Activated CD8-positive, alpha-beta memory T cell treated with anti-CD3 and anti-CD28 coated beads, Interleukin-2, amount 50 U/mL, for 1 hour (primary cell): ENCODE measurements at regions not wholly inside any gene's neighbourhood (a gene's known extent, or its start where the extent isn't known, plus 50 kb on each side); places are given as distances from the start of the nearest gene placed in this dataset.
"Not testable (repeated sequence)": the region's sequence is repeated elsewhere in the genome, so short reads cannot be mapped to it uniquely, and the experiment has no call there.

Source experiments
- DNase-seq: peaks from one replicate; pipeline ENCODE4 v3.0.0-alpha.2; 2020; ENCODE audit errors: extremely low read depth

DNA sequence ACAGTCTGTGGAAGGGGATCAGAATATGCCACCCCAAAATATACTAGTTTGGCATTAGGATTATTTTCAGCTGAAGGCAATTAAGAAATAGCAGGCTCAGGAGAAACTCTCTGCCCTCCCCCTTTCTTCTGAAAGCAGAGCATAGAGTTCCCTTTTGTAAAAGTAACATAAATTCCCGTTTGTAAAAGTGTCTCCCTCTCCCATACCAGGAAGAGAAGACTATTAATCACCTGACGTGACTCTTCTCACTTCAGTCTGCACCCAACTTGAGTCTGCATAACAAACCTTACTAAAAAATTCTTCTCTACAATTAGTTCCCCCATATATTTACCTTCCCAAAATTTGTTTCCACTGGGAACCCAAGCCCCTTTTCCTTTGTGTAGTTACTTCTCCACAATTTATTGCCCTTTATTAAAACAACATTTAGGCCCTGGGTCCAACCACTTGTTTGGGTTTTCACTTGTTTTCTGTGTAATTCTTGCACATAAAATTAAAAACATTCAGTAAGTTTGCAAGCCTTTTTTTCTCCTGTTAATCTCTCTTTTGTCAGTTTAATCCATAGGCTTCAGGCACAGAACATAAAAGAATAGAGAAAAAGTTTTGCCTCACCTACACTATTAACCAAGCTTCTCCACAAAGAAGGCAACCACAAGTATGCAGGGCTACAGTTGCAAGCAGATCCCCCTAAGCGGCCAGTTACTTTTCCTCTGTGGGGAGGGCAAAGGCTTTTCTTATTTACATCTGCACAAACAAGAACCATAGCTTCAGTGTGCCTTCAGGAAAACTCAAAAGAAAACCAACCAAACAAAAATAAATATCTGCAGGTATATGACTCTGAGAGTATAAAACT lies 73.8 kb upstream of the EPCAM start:
- DNase-seq: no peak

DNA sequence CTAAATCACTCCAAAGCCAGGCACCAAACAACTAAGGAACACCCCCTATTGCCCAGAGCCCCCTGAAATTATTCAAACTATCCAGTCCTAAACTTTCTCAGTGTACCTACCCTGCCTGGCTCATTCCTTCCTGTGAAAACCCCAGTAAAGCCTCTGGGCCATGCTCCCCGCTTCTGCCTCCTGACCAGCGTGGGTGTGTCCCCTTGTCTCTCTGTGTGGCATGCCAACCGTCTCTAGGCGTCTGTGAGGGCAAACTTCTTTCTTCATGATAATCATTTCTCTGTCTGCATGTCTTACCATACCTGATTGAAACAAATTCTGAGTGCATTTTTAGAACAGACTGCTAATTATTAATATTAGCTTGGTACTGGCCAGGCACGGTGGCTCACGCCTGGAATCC lies 75.1 kb upstream of the EPCAM start:
- no peak for DNase-seq

DNA sequence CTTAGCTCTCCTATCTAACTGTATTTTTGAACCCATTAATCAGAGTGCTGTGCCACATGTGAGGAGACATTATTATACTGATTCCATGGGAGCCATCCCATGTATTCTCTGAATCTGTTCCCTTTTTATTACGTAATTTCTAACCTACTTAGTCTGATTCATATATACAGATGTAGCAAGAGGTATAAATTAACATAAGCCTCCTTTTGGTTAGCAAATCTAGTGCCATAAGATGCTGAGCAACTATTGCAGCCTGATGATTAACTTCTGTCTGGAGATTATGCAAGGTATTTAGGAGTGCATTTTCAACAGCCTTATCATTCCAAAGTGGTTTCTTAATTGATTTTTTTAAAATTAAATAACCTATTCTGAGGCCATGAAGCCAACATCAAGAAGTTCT lies 80.2 kb upstream of the EPCAM start:
- DNase-seq: no peak

DNA sequence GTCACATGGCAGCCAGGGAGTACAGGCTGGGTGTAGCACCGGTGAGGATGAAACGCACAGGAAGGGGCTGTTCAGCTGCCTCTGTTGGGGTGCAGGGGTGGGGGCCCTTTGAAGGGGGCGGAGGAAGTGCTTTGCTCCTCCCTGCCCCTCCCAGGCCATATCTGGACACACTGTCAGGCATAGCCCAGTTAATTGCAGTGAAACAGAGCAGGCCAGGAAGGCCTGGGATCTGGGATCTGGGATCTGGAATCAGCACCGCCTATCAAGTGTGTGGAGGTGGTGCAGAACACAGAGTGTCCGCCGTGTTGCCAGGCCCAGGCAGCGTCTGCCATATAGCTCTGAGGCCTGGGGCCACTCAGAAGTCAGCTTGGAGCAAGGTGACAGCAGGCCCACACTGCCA lies 85.5 kb upstream of the EPCAM start:
- no peak for DNase-seq

DNA sequence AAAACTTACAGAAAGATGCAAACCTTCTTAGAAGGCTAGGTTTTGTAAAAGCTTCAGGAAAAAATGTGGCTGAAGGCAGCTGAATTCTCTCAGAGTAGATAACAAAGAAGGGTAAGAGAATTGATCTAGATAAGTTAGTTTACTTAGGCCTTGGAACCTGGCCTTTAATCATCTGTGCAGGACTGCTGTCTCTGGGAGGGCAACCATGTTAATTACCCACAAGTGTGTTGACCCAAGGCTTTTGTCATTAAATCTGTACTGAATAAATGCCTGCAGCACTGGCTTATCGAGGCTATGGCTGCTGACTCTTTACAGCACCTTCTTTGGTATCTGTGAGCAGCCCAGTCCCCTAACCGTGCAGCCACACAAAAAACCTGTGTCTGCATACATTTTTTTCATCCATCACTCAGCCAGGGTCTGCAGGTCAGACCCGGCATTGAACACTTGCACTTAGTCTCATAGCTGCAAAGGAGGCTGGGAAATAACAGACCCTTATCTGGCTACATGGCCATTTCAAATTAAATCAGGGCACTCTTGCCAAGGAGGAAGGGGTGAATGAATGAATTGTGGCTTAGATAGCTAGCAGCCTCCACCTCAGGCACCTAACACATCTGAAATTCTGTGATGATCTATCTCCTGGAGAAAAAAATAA lies 86.4 kb upstream of the EPCAM start:
- DNase-seq: no peak

DNA sequence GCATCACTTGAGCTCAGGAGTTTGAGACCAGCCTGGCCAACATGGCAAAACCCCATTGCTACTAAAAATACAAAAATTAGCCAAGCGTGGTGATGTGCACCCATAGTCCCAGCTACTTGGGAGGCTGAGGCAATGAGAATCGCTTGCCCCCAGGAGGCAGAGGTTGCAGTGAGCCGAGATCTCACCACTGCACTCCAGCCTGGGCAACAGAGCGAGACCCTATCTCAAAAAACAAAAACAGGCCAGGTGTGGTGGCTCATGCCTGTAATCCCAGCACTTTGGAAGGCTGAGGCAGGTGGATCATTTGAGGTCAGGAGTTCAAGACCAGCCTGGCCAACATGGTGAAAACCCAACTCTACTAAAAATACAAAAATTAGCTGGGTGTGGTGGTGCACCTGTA lies 89.6 kb upstream of the EPCAM start:
- DNase-seq: not testable (repeated sequence)

DNA sequence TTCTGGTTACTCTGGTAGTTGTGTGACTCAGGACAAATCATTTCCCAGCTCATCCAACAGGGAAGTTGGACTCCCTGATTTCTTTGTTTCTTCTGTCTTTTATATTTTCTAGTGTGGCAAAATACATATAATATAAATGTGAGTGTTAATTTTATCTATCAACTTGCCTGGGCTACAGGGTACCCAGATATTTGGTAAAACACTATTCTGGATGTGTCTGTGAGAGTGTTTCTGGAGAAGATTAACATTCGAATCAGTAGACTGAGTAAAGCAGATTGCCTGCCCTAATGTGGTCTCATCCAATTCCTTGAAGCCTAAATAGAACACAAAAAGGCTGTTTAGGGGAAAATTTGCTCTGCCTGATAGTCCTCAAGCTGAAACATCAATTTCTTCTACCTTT lies 91.1 kb upstream of the EPCAM start:
- no peak for DNase-seq

DNA sequence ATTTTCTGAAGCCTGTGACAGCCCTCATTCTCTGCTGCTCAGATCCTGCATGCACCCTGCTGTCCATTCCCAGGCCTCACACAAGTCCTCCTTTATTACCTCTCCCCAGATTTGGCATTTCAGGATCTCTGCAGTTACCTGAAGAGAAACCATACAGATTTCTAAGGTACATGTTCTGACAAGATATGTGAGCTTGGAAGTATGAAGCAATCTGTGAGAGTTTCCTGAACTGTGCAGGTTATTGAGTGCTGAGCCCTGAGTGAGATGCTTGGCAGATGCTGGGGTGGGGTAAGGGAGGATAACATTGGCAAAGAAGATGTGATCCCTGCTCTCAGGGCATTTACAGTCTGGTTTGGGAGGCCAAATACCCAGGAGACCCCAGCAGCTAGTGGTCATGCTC lies 91.9 kb upstream of the EPCAM start:
- DNase-seq: no peak

DNA sequence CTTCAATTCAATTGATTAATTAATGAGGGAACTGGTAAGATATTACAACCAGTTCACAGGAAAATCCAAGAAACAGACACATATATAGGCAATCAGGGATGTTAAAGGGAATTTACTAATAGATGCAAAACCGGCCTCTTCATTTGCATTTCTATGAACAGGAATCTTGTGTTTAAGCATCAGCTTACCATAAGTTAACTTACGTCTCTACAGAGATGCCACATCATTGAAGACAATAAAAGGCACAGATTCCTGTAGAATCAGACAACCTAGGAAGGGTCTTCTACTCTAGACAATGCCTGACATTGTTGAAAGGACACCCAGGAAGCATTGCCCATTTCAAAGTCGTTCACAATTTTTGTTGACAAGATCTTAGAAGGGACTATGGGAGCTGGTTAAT lies 93.0 kb upstream of the EPCAM start:
- DNase-seq: no peak

DNA sequence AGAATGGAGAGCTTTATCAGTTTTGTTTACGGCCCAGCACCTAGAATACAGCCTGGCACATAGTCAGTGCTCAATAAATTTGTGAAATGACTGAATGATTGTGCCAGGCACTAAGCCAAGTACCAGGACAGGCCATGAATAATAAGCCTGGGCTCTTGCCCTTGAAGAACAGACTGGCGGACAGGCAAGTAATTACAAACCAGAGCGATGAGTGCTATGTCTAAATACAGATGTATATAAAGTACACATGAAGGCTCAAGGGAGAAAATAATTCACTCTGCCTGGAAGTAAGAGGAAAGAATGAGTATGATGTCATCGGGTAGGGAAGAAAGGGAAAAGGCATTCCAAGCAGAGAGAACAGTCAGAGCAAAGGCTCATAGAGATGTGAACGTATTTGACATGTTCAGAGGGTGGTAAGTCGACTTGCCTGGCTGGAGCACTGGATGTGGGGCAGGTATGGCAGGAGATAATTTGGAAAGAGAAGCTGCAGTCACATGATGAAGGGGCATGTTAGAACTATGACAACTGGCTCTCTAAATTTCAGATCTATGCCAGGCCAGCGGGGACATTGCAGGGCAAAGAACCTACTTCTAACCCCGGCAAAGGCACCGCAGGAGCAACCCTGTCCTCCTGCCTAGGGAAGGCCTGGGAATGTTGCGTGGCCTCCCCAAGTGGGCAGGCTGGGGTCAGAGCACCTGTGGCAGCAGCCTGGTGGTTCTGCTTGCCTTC lies 94.9 kb upstream of the EPCAM start:
- no peak for DNase-seq

DNA sequence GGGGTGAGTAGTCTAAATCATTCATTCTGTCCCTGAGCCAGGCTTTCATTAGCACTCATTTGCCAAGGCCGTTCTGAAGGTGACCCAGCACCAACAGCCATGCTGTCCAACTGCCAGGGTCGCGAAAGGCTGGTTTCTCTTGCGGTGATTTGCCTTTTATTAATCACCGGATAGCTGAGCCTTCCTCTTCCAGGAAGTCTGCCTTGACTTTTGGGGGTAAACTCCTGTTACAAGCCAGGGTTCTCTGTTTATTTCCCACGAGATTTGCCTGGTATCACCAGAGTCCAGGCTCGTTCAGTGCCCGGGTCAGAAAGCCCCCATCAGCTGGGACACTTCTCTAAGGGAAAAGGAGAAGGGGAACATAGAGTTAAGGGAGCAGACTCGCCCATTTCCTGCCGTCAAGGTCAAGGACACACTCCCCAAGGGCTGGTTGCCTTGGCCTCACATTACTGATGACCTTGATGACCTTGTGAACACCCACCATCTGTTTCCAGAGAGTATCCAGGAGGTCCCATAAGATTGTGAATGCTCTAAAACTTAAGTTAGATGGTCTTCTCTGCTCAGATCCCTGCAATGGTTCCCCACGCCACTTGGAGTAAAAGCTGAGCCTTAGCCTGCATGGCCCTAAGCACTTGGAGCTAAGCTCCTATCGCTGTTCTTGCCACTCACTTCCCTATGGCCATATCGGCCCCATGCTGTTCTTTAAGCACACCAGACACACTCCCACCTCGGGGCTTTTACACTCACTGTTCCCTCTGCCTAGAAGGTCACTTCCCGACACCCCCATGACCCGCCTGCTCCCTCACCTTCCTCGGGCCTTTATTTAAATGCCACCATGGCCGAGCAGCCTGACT lies 96.0 kb upstream of the EPCAM start:
- DNase-seq: no peak

DNA sequence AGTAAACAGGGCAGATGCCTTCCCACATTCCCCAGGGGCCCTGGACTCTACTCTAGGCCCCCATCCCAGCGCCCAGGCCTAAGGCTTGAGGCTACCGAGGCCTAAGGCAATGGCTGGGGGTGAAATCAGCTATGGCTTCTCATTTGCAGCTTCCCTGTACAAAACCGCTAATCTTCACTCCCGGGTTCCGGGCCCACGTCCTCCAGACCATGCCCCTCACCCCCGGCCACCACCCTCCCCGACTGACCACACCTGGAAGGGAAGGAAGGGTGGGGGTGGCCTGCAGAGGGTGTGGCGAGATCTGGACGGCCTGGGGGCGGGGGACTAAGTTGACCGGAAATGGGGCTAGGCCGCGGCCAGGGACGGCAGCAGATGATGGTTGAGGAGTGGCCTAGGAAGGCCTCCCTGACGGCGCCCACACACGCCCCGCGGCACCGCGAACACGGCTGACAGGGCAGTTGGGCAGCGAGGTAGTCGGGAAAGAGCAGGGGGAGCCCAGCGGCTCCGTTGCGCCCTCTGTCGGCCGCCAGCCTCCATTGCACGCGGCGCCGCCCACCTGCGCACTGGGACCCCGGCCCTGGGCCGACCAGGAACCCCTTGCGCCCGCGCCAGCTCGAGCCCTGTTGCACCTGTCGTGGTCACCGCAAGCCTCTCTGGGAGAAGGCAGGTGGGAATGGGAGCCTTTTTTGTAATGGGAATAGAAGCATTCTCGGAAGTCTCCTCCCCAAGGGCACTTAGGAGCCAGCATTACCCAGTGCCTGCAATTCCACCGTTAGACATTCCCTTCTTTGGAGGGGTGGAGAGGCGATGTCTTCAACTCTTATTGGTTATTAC lies 95.9 kb upstream of the CALM2 start:
- peak; percentile 14 for DNase-seq

DNA sequence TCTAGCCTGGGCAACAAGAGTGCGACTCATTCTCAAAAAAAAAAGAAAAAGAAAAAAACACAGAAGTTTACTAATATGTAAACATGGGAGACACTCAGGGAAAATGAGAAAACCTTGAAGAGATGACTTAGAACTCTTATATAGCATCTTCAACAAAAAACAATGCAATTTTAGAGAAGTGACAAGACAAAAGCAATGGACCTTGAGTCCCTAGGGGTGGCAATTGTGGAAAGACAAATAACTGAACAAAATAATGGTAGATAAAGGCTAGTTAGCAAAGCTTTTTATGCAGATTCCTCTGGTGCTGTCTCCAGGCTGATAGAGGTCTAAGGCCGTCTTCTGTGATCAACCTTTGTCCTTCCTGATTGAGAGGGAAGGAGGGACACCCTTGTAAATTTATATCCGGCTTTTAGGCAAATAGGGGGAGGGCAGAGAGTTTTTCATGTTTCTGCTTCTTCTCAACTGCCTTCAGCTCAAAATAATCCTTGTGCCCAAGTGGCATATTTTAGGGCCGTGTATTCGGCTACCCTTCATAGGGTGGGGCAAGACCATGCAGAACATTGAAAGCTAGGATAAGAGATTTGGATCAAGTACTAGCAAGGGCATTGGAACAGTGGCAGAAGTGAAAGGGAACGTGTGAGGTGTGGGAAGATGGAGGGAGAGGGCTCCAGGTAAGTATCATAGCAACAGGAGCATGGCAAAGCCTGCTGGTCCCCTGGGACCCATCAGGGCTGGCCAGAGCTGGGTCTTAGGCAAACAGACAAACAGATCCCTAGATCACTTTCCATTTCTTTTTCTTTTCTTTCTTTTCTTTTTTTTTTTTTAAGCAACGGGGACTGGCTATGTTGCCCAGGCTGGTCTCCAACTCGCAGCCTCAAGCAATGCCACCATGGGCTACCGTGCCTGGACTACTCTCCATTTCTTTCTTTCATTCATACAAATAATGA lies 95.0 kb upstream of the CALM2 start:
- no peak for DNase-seq

DNA sequence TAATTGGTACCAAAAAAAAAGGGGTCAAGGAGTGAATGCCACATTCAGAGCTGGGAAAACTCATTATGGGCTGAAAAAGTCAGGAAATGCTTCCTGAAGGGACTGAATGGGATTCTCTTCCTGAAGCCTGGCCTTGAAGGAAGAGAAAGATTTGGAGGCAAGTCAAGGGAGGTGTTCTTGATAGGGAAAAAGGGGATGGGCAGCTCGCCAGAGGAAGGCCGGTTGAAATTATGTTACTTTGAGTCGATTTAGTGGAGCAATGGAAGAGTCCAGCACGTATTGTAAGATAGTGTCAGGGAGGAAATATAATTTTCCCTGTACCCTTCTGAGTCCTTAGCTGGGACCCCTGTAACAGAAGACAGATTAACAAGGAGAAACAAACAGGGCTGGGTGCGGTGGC lies 94.1 kb upstream of the CALM2 start:
- DNase-seq: no peak

DNA sequence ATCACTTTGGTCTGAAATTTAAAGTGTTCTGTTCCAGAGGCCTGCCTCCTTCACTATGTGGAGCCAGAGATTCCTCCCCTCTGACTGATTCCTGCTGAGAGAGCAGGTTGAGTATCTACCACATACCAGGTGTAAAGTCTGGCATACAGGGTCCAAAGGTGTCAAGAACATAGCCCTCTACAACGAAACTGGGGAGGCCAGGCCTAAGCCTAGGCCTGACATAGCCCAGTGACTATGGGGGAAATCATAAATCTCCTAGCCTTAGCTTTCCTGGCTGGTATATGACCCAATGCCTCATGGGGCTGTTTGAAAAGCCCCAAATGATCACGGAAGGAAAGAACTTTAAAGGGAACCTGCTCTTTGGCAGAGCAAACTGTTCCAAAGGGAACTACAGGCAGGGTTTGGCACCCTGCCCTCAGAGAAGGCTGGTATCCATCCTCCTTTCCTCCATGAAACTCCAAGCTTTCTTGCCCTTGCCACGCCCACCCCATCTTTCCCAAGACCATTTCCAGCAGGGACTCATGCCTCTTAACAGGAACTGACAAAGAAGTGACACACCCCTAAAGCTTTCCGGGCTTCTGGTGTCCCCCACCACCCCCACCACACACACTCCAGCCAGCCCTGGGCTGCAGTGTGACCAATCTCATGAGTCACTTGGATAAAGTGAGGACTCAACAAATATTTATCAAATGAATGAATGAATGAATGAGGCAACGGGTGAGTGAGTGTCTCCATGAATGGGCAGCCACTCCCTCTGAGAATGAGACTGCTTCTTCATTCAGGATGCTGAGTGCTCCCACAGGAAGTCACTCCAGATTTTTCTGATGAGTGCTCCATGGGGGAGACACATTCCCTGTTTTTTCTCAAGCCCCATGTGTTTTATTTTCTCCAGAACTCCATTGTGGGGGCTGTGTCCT lies 93.3 kb upstream of the CALM2 start:
- DNase-seq: no peak

DNA sequence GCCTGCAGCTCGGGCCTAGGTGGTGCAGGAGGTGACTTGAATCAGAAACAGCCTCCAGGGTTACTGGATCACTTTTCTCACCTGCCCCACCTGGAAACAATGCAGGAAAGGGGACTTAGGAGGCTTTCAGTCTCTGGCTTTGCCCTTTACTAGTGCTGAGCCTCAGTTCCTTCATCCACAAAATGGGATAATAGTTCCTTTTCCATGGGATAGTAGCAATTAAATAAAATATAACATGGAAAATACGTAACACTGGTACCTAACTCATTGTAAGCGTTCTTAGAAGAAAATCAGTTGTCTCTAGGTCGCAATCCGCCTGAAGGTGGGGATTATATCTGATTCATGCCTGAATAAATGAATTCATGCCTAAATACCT lies 91.4 kb upstream of the CALM2 start:
- DNase-seq: no peak

DNA sequence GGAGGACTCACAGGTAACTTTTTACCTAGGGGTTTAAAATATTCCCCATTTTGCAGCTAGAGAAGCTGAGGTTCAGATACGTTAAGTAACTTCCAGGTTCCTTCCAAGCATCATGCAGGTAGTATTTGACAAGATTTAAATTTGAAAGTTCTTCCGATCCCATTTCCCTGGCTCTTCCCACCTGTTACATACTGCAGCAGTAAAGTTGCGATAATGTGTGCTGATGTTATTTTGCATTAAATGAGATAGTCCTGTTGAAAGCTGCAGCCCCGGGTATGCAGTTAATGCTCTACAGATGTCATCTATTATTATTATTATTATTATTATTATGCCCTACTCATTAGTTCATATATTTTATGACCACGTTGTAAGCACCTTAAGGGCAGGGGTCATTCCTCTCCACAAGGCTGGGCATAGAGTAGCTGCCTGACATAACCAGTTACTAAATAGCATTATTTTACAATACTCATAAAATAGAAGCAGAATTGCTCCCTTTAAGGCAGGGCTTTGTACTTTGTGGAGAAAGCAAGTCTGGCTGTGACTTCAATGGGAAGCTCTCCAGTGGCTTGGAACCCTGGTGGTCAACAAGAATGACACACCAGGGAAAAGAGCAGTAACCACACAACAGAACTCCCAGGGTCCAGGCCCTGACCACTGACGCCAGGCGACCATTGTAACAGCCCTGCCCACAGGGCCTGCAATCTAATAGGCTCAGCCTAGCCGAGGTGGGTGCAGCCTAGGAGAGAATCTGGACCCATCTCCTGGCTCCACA lies 90.8 kb upstream of the CALM2 start:
- no peak for DNase-seq

DNA sequence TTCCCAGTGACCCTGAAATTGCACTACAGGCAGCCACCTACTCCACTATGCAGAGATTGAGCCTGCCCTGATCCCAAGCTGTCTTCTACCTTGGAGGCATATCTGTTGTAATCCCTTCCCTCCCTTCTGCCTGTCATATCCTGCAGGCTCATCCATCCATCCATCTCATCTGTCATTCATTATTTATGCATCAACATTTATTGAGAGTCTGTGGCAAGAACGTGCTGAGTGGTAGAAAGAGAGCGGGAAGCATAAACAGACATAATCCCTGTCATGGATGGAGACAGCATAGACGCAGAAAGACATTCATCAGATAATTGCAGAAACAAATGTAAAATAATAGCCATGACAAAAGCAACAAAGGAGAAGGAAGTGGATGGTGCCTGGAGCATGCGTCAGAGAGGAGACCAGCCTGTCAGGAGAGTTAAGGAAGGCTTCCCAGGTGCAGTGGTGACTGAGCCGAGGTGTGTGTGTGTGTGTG lies 89.5 kb upstream of the CALM2 start:
- DNase-seq: no peak
